OCI-LY3 (cell line): ENCODE measurements at regions not wholly inside any gene's neighbourhood (a gene's known extent, or its start where the extent isn't known, plus 50 kb on each side); places are given as distances from the start of the nearest gene placed in this dataset.

Source experiments
- EZH2phosphoT487 ChIP-seq: fragments of 200-600 bp; shearing (Covaris generic); IDR thresholded peaks from 2 replicates; pipeline ENCODE4 v1.6.1; 2018; ENCODE audit warnings: antibody characterized with exemption, mixed run types, low read depth
- TF ChIP-seq, protein P1 (sequence below): fragments of 200-600, 300-600 bp; sonication (generic); IDR thresholded peaks from 2 replicates; pipeline ENCODE4 v1.5.1; 2014; ENCODE audit warnings: antibody characterized with exemption, low read length, low read depth

DNA sequence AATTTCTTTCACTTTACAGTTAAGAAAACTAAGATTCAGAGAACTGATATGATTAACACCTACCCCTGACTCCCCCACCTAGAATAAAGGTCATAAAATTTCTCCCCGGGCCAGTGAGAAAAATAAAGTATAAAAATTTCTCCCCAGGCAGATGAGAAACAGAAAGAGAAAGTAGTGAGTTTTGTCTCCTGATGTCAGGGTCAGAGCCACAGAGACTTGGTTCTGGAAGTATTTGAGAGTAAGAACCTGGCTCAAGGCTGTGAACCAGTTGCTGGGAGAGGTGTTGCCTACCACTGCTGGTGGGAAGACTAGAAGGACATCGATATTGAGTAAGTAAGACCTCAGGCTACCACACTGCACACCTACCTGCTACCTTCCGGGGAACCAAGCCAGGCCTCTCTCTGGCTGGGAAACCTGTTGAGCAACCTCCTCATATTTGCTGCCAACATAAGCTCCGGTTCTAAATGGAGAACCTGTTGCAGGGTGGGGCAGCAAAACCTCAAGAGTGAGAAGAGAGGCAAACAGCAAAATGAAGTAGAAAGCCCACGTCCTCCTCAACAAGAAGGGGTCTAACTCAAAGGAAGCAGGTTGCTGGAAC lies 104.2 kb upstream of the PUDP start:
- TF ChIP-seq, protein P1, sequence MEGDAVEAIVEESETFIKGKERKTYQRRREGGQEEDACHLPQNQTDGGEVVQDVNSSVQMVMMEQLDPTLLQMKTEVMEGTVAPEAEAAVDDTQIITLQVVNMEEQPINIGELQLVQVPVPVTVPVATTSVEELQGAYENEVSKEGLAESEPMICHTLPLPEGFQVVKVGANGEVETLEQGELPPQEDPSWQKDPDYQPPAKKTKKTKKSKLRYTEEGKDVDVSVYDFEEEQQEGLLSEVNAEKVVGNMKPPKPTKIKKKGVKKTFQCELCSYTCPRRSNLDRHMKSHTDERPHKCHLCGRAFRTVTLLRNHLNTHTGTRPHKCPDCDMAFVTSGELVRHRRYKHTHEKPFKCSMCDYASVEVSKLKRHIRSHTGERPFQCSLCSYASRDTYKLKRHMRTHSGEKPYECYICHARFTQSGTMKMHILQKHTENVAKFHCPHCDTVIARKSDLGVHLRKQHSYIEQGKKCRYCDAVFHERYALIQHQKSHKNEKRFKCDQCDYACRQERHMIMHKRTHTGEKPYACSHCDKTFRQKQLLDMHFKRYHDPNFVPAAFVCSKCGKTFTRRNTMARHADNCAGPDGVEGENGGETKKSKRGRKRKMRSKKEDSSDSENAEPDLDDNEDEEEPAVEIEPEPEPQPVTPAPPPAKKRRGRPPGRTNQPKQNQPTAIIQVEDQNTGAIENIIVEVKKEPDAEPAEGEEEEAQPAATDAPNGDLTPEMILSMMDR: no peak
- no peak for TF ChIP-seq EZH2phosphoT487
